ENCODE measurements at regions not wholly inside any gene's neighbourhood (a gene's known extent, or its start where the extent isn't known, plus 50 kb on each side); places are given as distances from the start of the nearest gene placed in this dataset.

DNA sequence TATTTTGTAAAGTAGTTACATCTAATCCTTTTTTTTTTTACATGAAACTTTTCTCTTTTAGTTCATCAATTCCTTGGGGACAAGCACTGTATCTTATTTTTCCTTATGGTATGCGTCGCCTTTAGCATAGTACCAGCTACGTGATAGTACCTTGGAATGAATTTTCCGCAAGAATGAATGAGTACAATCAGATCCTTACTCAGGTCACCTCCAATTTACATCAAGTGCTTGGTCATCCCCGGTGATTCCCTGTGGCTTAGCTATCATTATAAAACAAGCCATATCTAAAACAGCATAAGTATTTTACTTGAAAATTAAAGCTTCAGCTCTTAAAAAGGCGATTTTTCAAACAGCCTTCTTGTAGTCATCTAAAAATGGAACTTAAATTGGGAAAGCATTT is 680.4 kb upstream of the MAP3K7 start:
- no peak overlapping the region for H3K4me2 ChIP-seq (ENCODE audit: control insufficient read depth, insufficient read depth)
- TF ChIP-seq STAT1 (conservative IDR thresholded peaks at IDR 0.05), result no peak
- TF ChIP-seq SMAD5 (IDR thresholded peaks at IDR 0.05; ENCODE audit: low read depth), result no peak
- TF ChIP-seq, protein P1, sequence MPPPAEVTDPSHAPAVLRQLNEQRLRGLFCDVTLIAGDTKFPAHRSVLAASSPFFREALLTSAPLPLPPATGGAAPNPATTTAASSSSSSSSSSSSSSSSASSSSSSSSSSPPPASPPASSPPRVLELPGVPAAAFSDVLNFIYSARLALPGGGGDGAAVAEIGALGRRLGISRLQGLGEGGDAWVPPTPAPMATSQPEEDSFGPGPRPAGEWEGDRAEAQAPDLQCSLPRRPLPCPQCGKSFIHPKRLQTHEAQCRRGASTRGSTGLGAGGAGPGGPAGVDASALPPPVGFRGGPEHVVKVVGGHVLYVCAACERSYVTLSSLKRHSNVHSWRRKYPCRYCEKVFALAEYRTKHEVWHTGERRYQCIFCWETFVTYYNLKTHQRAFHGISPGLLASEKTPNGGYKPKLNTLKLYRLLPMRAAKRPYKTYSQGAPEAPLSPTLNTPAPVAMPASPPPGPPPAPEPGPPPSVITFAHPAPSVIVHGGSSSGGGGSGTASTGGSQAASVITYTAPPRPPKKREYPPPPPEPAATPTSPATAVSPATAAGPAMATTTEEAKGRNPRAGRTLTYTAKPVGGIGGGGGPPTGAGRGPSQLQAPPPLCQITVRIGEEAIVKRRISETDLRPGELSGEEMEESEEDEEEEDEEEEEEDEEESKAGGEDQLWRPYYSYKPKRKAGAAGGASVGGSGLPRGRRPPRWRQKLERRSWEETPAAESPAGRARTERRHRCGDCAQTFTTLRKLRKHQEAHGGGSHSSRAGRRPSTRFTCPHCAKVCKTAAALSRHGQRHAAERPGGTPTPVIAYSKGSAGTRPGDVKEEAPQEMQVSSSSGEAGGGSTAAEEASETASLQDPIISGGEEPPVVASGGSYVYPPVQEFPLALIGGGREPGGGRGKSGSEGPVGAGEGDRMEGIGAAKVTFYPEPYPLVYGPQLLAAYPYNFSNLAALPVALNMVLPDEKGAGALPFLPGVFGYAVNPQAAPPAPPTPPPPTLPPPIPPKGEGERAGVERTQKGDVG (CRISPR knock-in tag; IDR thresholded peaks at IDR 0.05), result no peak
- TF ChIP-seq, protein P2, sequence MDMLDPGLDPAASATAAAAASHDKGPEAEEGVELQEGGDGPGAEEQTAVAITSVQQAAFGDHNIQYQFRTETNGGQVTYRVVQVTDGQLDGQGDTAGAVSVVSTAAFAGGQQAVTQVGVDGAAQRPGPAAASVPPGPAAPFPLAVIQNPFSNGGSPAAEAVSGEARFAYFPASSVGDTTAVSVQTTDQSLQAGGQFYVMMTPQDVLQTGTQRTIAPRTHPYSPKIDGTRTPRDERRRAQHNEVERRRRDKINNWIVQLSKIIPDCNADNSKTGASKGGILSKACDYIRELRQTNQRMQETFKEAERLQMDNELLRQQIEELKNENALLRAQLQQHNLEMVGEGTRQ (IDR thresholded peaks at IDR 0.05; ENCODE audit: borderline replicate concordance, low read depth, low read length), result no peak
- TF ChIP-seq WRNIP1 (IDR thresholded peaks at IDR 0.05; ENCODE audit: borderline replicate concordance, low read depth, low read length), result no peak
- no peak for TF ChIP-seq ZBED1 (IDR thresholded peaks at IDR 0.05; ENCODE audit: borderline replicate concordance)
- TF ChIP-seq POU2F2 (IDR thresholded peaks at IDR 0.05; ENCODE audit: borderline replicate concordance, low read depth, low read length), result no peak
- no peak for TF ChIP-seq SRF (IDR thresholded peaks at IDR 0.05; ENCODE audit: low read depth in 2 of 2, low read length in 2 of 2)
- no peak for TF ChIP-seq RAD51 (IDR thresholded peaks at IDR 0.05)
- 32% methylated on average over 6 of the region's 6 CpGs for WGBS (ENCODE audit: insufficient coverage, insufficient replicate concordance, low lambda C conversion rate, missing lambda C conversion rate)
- H3K4me1 ChIP-seq (ENCODE audit: control insufficient read depth, insufficient read depth, low read length), result no peaks in the 10 kb centered on the region
- no peak overlapping the region for H3K27ac ChIP-seq (ENCODE audit: control insufficient read depth, insufficient read depth)
- H3K9ac ChIP-seq (ENCODE audit: control insufficient read depth, insufficient read depth, low read length), result no peak overlapping the region
- H3K9me3 ChIP-seq (replicated peaks; ENCODE audit: control insufficient read depth, insufficient read depth, low read length), result no peaks in the 10 kb centered on the region; the same call in 2 of the 3 replicates
- in situ Hi-C loops (cut with MboI), result no loop called here
- DNase-seq (ENCODE audit: low read depth, low spot score) (no peak), ATAC-seq (no peak), FAIRE-seq (no peak)
- POLR2A ChIA-PET, result interaction anchor here (0.6 kb wide), 1 partner anchor 157 kb away, joined by 4 read pairs; no protein-coding TSS in a partner anchor
- intact Hi-C loops (cut with micrococcal nuclease; ENCODE audit: unreplicated experiment), result no loop called here
- no peaks in the 10 kb centered on the region; a peak in 1 of 4 replicates for H3K27me3 ChIP-seq (replicated peaks in 1 of 2; ENCODE audit: control insufficient read depth in 2 of 2, insufficient read depth in 2 of 2, low read length in 1 of 2)
- no peaks in the 10 kb centered on the region for H3K36me3 ChIP-seq (ENCODE audit: control insufficient read depth in 2 of 2, insufficient read depth in 2 of 2, low read length in 1 of 2)
- CTCF ChIA-PET, result no interaction called here
- SMC1A ChIA-PET (ENCODE audit: uncharacterized antibody, unreplicated experiment), result no interaction called here
- H3K79me2 ChIP-seq (ENCODE audit: control insufficient read depth, insufficient read depth, low read length), result no peaks in the 10 kb centered on the region
- no peak overlapping the region for H2AFZ ChIP-seq (ENCODE audit: control insufficient read depth, low read depth, low read length)
- H4K20me1 ChIP-seq (ENCODE audit: control insufficient read depth, insufficient read depth), result no peaks in the 10 kb centered on the region
- RAD21 ChIA-PET (ENCODE audit: unreplicated experiment), result no interaction called here
- no TSS peak for BruUV-seq (replicated peaks)
- H3K4me3 ChIP-seq, result no peak overlapping the region

Measured in GM12878 (cell line).